ENCODE measurements at regions not wholly inside any gene's neighbourhood (a gene's known extent, or its start where the extent isn't known, plus 50 kb on each side); places are given as distances from the start of the nearest gene placed in this dataset.

- TF ChIP-seq, protein P1, sequence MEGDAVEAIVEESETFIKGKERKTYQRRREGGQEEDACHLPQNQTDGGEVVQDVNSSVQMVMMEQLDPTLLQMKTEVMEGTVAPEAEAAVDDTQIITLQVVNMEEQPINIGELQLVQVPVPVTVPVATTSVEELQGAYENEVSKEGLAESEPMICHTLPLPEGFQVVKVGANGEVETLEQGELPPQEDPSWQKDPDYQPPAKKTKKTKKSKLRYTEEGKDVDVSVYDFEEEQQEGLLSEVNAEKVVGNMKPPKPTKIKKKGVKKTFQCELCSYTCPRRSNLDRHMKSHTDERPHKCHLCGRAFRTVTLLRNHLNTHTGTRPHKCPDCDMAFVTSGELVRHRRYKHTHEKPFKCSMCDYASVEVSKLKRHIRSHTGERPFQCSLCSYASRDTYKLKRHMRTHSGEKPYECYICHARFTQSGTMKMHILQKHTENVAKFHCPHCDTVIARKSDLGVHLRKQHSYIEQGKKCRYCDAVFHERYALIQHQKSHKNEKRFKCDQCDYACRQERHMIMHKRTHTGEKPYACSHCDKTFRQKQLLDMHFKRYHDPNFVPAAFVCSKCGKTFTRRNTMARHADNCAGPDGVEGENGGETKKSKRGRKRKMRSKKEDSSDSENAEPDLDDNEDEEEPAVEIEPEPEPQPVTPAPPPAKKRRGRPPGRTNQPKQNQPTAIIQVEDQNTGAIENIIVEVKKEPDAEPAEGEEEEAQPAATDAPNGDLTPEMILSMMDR (conservative IDR thresholded peaks at IDR 0.05 in 1 of 2, IDR thresholded peaks at IDR 0.05 in 1 of 2; ENCODE audit: extremely low read depth in 1 of 2, insufficient read depth in 1 of 2, low read depth in 1 of 2, low read length in 2 of 2), result no peak
- TF ChIP-seq EZH2 (IDR thresholded peaks at IDR 0.05; ENCODE audit: borderline replicate concordance, low read length), result no peak
Measured at GRCh38 chr7:123348690-123349089, 148.9 kb upstream of the SLC13A1 start.
